Fibroblast of mammary gland (primary cell): ENCODE measurements at regions not wholly inside any gene's neighbourhood (a gene's known extent, or its start where the extent isn't known, plus 50 kb on each side); places are given as distances from the start of the nearest gene placed in this dataset.

Experiments
- DNase-seq: peaks from one replicate; pipeline ENCODE4 v3.0.0-alpha.2; 2010; ENCODE audit warnings: low read depth
- H3K4me3 ChIP-seq: 2 replicates; pipeline ENCODE4 v1.5.1; 2011; ENCODE audit warnings: low read depth, mild to moderate bottlenecking, low read length, moderate library complexity; ENCODE audit not compliant: control insufficient read depth
- TF ChIP-seq, protein P1 (sequence below): conservative IDR thresholded peaks from 2 replicates; pipeline ENCODE4 v1.5.1; 2011; ENCODE audit warnings: low read depth, low read length, inconsistent platforms; ENCODE audit not compliant: control insufficient read depth, insufficient read depth

DNA sequence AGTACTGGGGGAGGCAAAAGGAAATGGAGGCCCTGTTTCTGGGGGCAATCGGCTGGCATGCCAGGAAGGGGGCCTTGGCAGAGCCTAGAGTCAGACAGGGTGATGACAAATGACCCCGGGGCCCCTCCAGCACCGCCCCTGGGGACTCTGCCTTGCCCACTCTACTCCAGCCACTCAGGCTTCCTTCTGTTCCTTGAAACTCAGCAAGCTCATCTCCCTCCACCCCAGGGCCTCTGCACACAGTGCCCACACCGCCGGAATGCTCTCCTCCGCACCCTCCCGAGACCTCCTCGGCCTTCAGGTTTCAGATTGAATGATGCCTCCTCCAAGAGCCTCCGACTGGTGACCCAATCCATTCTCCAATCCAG, 122.5 kb upstream of the ZBTB40 start:
- no peak overlapping the region for H3K4me3 ChIP-seq
- TF ChIP-seq, protein P1, sequence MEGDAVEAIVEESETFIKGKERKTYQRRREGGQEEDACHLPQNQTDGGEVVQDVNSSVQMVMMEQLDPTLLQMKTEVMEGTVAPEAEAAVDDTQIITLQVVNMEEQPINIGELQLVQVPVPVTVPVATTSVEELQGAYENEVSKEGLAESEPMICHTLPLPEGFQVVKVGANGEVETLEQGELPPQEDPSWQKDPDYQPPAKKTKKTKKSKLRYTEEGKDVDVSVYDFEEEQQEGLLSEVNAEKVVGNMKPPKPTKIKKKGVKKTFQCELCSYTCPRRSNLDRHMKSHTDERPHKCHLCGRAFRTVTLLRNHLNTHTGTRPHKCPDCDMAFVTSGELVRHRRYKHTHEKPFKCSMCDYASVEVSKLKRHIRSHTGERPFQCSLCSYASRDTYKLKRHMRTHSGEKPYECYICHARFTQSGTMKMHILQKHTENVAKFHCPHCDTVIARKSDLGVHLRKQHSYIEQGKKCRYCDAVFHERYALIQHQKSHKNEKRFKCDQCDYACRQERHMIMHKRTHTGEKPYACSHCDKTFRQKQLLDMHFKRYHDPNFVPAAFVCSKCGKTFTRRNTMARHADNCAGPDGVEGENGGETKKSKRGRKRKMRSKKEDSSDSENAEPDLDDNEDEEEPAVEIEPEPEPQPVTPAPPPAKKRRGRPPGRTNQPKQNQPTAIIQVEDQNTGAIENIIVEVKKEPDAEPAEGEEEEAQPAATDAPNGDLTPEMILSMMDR, result no peak
- no peak for DNase-seq

GRCh38 chr1:22330092-22330759, 121.4 kb upstream of the ZBTB40 start:
- TF ChIP-seq, protein P1, result no peak
- H3K4me3 ChIP-seq, result no peak overlapping the region
- DNase-seq, result no peak

DNA sequence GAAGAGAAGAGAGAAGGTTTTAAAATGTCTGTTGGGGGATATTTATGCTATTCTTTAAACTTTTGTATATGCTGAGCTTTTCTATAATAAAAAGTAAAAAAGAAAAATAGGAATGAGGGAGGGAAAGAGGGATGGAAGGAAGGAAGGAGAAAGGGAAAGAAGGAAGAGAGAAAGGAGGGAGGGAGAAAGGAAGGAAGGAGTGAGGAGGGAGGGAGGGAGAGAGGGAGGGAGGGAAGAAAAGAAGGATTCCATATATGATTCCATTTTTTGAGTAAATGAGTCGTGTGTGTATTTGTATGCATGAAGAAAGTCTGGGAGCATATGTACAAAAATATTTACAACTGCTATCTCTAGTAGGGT, 120.9 kb upstream of the ZBTB40 start:
- TF ChIP-seq, protein P1, result no peak
- no peak overlapping the region for H3K4me3 ChIP-seq
- DNase-seq, result no peak

DNA sequence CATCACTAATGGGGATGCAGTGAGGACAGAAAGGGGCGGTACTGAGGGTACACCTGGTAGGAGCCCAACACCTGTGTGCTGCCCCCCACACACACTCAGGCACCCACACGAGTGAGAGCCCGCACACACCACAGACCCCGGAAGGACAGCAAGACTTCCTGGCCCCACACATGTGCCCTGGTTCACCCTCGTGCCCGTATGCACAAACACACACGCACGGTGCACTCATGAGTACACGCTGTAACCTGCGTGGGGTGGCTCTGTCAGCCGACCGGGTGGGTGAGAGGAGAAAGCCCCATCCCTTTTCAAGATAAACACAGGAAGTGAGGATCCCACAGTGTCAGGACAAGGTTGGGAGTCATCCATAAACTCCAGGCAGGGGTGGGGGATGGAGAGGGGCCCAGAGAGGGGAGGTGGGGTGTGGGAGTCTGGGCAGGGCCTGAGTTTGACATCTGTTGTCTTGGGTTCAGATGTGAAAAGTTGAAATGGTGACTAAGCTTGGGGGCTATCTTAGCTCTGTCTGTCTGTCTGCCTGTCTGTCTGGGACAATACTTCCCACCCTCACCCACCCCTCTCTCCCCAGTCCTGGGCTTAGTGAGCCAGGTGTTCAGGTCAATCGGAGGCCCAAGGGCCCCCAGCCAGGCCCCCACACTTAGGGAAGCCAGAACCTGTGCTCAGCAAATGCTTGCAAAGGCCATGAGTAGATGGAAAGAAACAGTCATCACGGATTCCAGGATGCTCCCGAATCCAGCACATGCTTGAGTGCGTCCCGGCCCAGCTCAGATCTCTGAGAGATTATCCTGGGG, 119.8 kb upstream of the ZBTB40 start:
- peak; percentile 14 for DNase-seq
- TF ChIP-seq, protein P1, result no peak
- no peak overlapping the region for H3K4me3 ChIP-seq

GRCh38 chr1:22332424-22332717, 119.3 kb upstream of the ZBTB40 start:
- TF ChIP-seq, protein P1, result no peak
- no peak for DNase-seq
- no peak overlapping the region for H3K4me3 ChIP-seq

- TF ChIP-seq, protein P1, result no peak
- H3K4me3 ChIP-seq, result no peak overlapping the region
- DNase-seq, result no peak
Observed at GRCh38 chr1:22332795-22333499, 118.7 kb upstream of the ZBTB40 start.
